Neural cell (in vitro differentiated cells): ENCODE measurements at regions not wholly inside any gene's neighbourhood (a gene's known extent, or its start where the extent isn't known, plus 50 kb on each side); places are given as distances from the start of the nearest gene placed in this dataset.

Source experiments
- H2AFZ ChIP-seq: fragments of 200-600, 300-800 bp; sonication (generic), shearing (Covaris generic); 2 replicates; pipeline ENCODE4 v1.6.0; 2014; ENCODE audit warnings: low read depth, mild to moderate bottlenecking, antibody characterized with exemption, low read length, moderate library complexity
- H3F3A ChIP-seq: fragments of 200-600 bp; shearing (Covaris generic); 2 replicates; pipeline ENCODE4 v1.6.1; 2016; ENCODE audit warnings: mild to moderate bottlenecking, moderate library complexity, mixed read lengths, antibody characterized with exemption, low read length; ENCODE audit not compliant: insufficient read depth, poor library complexity, severe bottlenecking
- H3K27ac ChIP-seq: fragments of 200-600, 300-800 bp; sonication (generic), shearing (Covaris generic); 2 replicates; pipeline ENCODE4 v1.5.1; 2014; ENCODE audit warnings: mild to moderate bottlenecking, low read length, moderate library complexity
- H3K27me3 ChIP-seq: fragments of 300-800, 200-600 bp; sonication (generic), shearing (Covaris generic); 2 replicates; pipeline ENCODE4 v1.6.0; 2014; ENCODE audit warnings: mild to moderate bottlenecking, low read depth, low read length, moderate library complexity; ENCODE audit not compliant: insufficient read depth
- H3K36me3 ChIP-seq: fragments of 300-800, 200-600 bp; sonication (generic), shearing (Covaris generic); 2 replicates; pipeline ENCODE4 v1.5.1; 2014; ENCODE audit warnings: mild to moderate bottlenecking, antibody characterized with exemption, low read length, moderate library complexity; ENCODE audit not compliant: insufficient read depth
- H3K4me2 ChIP-seq: fragments of 300-800, 200-600 bp; sonication (generic), shearing (Covaris generic); 2 replicates; pipeline ENCODE4 v1.6.0; 2014; ENCODE audit warnings: mild to moderate bottlenecking, low read length
- H3K4me3 ChIP-seq: fragments of 300-800, 200-600 bp; sonication (generic), shearing (Covaris generic); 2 replicates; pipeline ENCODE4 v1.5.1; 2014; ENCODE audit warnings: mild to moderate bottlenecking, low read length, moderate library complexity
- H3K79me2 ChIP-seq: fragments of 200-600 bp; shearing (Covaris generic); replicated peaks from 2 replicates; pipeline ENCODE4 v1.6.0; 2014; ENCODE audit warnings: mild to moderate bottlenecking, low read length, moderate library complexity; ENCODE audit not compliant: insufficient read depth
- H3K9ac ChIP-seq: fragments of 300-800, 200-600 bp; sonication (generic), shearing (Covaris generic); 2 replicates; pipeline ENCODE4 v1.6.1; 2016; ENCODE audit warnings: mild to moderate bottlenecking, low read length, mixed read lengths
- H3K9me2 ChIP-seq: fragments of 200-600 bp; shearing (Covaris generic); 2 replicates; pipeline ENCODE4 v1.6.1; 2016; ENCODE audit warnings: mild to moderate bottlenecking, low read length, mixed read lengths; ENCODE audit not compliant: insufficient read depth
- H3K9me3 ChIP-seq: fragments of 200-600, 300-800 bp; sonication (generic), shearing (Covaris generic); 2 replicates; pipeline ENCODE4 v1.6.1; 2016; ENCODE audit warnings: mild to moderate bottlenecking, mixed run types, low read length, moderate library complexity, mixed read lengths
- H4K20me1 ChIP-seq: fragments of 200-600 bp; shearing (Covaris generic); 2 replicates; pipeline ENCODE4 v1.6.1; 2016; ENCODE audit warnings: mild to moderate bottlenecking, mixed run types; ENCODE audit not compliant: insufficient read depth
- CTCF ChIP-seq: fragments of 450-650 bp; IDR thresholded peaks from 2 replicates; pipeline ENCODE4 v1.5.1; 2014; ENCODE audit warnings: antibody characterized with exemption, mild to moderate bottlenecking, moderate library complexity; ENCODE audit not compliant: poor library complexity, severe bottlenecking
- EP300 ChIP-seq: fragments of 450-650 bp; conservative IDR thresholded peaks from 2 replicates; pipeline ENCODE4 v1.6.1; 2014; ENCODE audit warnings: antibody characterized with exemption, mild to moderate bottlenecking, moderate library complexity; ENCODE audit not compliant: poor library complexity, severe bottlenecking
- EZH2 ChIP-seq: fragments of 200-600, 300-800 bp; shearing (Covaris generic), sonication (generic); IDR thresholded peaks from 2 replicates; pipeline ENCODE4 v1.6.1; 2014; ENCODE audit warnings: antibody characterized with exemption, low read length, borderline replicate concordance, mild to moderate bottlenecking; ENCODE audit not compliant: insufficient read depth, poor library complexity, severe bottlenecking
- MXI1 ChIP-seq: fragments of 450-650 bp; conservative IDR thresholded peaks from 2 replicates; pipeline ENCODE4 v1.6.1; 2014; ENCODE audit warnings: antibody characterized with exemption, mild to moderate bottlenecking; ENCODE audit not compliant: poor library complexity, severe bottlenecking
- POLR2AphosphoS5 ChIP-seq: IDR thresholded peaks from 2 replicates; pipeline ENCODE4 v1.6.1; 2012
- RAD21 ChIP-seq: fragments of 450-650 bp; conservative IDR thresholded peaks from 2 replicates; pipeline ENCODE4 v1.6.1; 2014; ENCODE audit warnings: antibody characterized with exemption, mild to moderate bottlenecking, moderate library complexity
- SMC3 ChIP-seq: fragments of 450-650 bp; conservative IDR thresholded peaks from 2 replicates; pipeline ENCODE4 v1.6.1; 2014; ENCODE audit warnings: antibody characterized with exemption, mild to moderate bottlenecking, moderate library complexity; ENCODE audit not compliant: poor library complexity
- TAF1 ChIP-seq: IDR thresholded peaks from 2 replicates; pipeline ENCODE4 v1.6.1; 2012; ENCODE audit warnings: low read depth
- TF ChIP-seq, protein P1 (sequence below): IDR thresholded peaks from 2 replicates; pipeline ENCODE4 v1.6.1; 2012; ENCODE audit warnings: borderline replicate concordance

GRCh38 chr5:29077451-29077850 lies 2039.1 kb upstream of the CDH9 start:
- TF ChIP-seq TAF1 (no peak), RAD21 (no peak), EZH2 (no peak), EP300 (no peak), POLR2AphosphoS5 (no peak), MXI1 (no peak), SMC3 (no peak), CTCF (no peak)
- TF ChIP-seq, protein P1, sequence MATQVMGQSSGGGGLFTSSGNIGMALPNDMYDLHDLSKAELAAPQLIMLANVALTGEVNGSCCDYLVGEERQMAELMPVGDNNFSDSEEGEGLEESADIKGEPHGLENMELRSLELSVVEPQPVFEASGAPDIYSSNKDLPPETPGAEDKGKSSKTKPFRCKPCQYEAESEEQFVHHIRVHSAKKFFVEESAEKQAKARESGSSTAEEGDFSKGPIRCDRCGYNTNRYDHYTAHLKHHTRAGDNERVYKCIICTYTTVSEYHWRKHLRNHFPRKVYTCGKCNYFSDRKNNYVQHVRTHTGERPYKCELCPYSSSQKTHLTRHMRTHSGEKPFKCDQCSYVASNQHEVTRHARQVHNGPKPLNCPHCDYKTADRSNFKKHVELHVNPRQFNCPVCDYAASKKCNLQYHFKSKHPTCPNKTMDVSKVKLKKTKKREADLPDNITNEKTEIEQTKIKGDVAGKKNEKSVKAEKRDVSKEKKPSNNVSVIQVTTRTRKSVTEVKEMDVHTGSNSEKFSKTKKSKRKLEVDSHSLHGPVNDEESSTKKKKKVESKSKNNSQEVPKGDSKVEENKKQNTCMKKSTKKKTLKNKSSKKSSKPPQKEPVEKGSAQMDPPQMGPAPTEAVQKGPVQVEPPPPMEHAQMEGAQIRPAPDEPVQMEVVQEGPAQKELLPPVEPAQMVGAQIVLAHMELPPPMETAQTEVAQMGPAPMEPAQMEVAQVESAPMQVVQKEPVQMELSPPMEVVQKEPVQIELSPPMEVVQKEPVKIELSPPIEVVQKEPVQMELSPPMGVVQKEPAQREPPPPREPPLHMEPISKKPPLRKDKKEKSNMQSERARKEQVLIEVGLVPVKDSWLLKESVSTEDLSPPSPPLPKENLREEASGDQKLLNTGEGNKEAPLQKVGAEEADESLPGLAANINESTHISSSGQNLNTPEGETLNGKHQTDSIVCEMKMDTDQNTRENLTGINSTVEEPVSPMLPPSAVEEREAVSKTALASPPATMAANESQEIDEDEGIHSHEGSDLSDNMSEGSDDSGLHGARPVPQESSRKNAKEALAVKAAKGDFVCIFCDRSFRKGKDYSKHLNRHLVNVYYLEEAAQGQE = no peak
- H3K4me2 ChIP-seq = no peak overlapping the region
- H3K79me2 ChIP-seq = no peaks in the 10 kb centered on the region
- no peaks in the 10 kb centered on the region for H3K9me2 ChIP-seq
- H3K27ac ChIP-seq = no peak overlapping the region
- no peaks in the 10 kb centered on the region for H3K9me3 ChIP-seq
- no peak overlapping the region for H2AFZ ChIP-seq
- H4K20me1 ChIP-seq = no peaks in the 10 kb centered on the region
- no peak overlapping the region for H3K4me3 ChIP-seq
- no peaks in the 10 kb centered on the region for H3K36me3 ChIP-seq
- no peaks in the 10 kb centered on the region for H3K27me3 ChIP-seq
- no peaks in the 10 kb centered on the region for H3F3A ChIP-seq
- H3K9ac ChIP-seq = no peak overlapping the region

- Histone ChIP-seq H3K9ac (no peak overlapping the region), H3K9me2 (no peaks in the 10 kb centered on the region), H3K79me2 (no peaks in the 10 kb centered on the region), H3K27me3 (no peaks in the 10 kb centered on the region), H3K4me2 (no peak overlapping the region), H3F3A (no peaks in the 10 kb centered on the region), H2AFZ (no peak overlapping the region), H3K9me3 (no peaks in the 10 kb centered on the region), H4K20me1 (no peaks in the 10 kb centered on the region), H3K27ac (no peak overlapping the region), H3K36me3 (no peaks in the 10 kb centered on the region), H3K4me3 (no peak overlapping the region)
- TF ChIP-seq RAD21 (no peak), MXI1 (no peak), EP300 (no peak), CTCF (no peak), POLR2AphosphoS5 (no peak), SMC3 (no peak), TAF1 (no peak), EZH2 (no peak)
- TF ChIP-seq, protein P1 = no peak
Observed at GRCh38 chr5:29069104-29069402, 2030.7 kb upstream of the CDH9 start.
